NCI-H1694 treated with DMSO at 0.1 percent for 48 hours (cell line): ENCODE measurements at regions not wholly inside any gene's neighbourhood (a gene's known extent, or its start where the extent isn't known, plus 50 kb on each side); places are given as distances from the start of the nearest gene placed in this dataset.
"Not testable (repeated sequence)": the region's sequence is repeated elsewhere in the genome, so short reads cannot be mapped to it uniquely, and the experiment has no call there.

Source experiments
- DNase-seq: peaks from one replicate; lab custom pipeline; 2025; lab: John Stamatoyannopoulos, UW

DNA sequence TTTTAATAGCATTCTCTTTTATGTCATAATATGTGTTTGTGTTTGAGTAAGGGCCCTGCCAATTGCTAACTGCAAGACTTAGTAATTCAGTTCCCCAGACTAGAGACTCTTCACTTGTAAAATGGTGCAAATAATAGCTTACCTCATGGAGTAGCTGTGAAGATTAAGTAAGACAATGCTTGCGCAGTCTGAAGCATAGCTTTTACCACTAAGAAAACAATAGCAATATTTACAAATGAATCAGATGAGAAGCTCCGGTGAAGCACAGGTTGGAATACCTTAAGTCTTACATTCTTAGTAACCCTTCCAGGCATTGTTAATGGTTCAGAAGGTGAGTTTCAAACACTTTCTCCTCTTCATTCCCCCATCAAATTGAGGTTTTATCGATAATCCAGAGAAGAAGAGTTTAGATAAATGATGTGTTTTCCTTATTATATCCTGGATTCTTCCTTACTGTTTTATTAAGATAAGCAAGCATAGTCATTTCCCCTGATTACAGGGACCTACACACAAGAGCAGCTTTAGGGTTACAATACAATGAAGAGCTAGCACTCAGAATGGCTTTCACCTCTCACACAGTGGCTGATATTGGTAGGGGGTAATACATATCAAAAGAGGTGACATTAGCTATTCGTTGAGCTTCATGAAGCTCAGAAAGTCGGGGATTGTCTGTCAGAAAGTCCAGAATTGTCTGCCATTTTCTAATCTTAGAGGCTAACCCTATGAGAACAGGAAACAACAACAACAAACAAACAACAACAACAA is 96.4 kb upstream of the EDIL3 start:
- no peak for DNase-seq

DNA sequence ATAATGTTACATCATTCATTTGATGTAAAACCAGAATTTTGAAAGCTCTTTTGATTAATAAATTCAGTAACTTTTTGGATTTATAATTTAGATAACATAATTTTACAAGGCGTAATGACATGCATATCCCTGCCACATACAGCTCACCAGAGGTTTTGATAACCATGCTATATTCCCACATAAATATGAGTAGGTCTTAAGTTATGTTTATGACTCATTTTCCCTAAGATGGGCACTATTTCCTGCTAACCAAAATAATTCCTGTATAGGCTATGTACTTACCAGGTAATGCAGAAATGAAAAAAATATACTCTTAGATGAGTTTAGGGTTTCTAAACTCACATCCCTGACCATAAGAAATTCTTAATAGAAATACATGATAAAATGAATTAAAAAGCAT is 93.9 kb upstream of the EDIL3 start:
- no peak for DNase-seq

DNA sequence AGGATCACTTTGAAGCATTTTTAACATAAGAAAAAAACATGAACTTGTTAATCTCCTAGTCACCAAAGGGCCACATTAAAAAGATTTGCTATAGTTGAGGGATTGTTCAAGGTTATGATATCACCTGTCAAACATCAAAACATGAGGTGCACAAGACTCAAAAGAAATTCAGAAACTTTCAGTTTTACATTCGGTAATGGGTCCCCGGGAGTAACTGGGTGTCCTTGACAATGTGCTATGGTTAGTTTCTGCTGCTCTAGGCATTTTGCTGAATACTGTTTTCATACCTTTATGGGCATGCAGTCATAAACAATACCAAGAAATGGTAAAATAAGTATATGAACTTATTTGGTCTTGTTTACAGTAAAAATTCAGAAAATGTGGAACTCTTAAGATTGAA is 92.8 kb upstream of the EDIL3 start:
- no peak for DNase-seq

DNA sequence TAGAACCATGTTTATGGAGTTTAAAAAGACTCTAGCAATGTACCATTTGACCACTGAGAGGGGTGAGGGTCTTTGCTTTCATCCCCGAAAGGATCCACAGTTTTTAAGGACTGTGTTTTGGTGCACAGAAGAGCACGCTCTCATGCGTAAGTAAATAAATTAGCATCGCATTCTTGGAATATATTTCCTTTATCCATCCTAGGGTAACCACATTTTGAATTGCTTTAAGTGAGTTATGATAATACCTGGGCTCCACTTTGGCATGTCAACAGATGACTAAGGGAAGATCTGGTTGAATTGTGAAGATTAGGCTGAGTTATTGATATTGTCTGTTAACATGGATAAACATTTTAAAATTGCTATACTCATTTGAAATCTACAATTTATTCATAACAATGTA is 89.4 kb upstream of the EDIL3 start:
- no peak for DNase-seq

DNA sequence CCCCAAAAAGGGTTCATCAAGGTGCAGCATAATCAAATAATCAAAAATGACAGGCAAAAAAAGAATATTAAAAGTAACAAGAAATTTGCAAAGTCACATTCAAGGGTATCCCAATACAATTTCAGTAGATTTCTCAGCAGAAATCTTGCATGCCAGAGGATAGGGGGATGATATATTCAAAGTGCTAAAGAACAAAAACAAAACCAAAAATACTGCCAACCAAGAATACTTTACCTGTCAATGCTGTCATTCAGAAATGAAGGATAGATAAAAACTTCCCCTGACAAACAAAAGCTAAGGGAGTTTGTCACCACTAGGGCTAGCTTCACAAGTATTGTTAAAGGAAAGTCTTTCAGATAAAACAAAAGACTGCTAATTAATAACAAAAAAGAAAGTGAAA is 68.7 kb upstream of the EDIL3 start:
- no peak for DNase-seq

DNA sequence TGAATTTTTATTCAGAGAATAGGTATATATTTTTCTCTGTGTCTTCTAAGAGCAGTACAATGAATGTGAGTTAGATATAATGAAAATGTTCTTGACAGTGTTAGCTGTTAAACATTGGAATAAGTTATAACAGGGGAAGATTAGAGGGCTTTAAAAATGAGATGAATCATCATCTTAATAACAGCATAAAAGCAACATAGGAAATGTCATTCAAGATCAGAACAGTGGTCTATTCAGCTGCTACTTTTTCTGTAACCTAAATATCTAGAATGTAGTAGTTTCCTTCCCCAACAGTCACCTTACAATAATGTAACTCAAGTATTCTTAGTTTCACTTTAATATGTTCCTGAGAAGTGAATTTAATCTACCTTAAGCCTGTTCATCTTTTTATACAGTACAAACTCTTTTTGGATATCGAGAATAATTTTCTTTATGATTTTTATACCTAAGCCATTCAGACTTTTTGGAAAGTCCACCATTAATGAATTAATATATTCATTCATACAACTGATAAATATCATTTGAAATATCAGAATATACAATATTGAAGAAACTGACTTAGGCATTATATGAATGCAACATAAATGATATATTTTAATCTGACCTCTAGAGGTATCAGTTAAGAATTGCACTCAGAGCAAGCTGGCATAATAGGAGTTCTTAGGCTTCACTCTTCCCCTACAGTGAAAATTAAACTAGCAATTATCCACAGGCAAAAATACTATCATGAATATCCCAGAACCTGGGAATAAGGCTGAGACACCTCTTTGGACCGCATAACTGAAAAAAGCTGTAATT is 66.1 kb upstream of the EDIL3 start:
- DNase-seq = no peak

DNA sequence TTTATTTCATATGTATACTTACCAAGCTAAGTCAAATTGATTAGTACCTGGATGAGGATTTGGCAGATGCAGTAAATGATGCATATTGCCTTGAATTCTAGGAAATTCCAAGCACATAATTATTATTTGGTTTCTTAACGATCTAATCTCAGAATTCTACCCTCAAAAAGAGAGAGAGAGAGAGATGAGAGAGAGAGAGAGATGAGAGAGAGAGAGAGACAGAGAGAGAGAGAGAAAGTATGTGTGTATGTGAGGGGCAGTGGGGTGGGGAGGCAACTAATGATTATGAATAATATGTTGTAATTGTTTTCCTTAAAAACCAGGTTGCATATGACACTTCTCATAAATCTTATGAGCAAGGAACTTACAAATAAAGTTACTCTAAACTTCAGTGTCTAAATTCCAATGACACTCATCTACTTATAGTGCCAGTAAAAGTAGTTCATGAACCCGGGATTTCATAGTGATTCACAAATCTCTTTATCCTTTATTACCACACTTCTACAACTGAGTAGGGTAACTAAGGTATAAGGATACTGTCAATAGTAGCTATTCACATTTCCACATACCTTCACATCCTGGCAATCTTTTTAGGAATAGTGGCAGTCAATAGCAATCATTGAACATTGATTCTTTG is 60.5 kb upstream of the EDIL3 start:
- DNase-seq = no peak

DNA sequence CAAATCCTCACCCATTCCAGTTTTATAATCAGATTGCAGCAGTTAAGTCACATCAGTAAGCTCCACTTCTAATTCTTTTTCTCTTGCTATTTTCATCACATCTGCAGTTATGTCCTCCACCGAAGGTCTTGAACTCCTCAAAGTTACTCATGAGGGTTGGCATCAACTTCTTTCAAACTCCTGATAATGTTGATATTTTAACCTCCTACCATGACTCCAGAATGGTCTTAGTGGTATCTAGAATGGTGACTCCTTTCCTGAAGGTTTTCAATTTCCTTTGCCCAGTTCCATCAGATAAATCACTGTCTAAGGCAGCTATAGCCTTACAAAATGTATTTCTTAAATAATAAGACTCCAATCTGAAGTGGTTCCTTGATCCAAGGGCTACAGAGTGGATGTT is 53.8 kb upstream of the EDIL3 start:
- DNase-seq = no peak

DNA sequence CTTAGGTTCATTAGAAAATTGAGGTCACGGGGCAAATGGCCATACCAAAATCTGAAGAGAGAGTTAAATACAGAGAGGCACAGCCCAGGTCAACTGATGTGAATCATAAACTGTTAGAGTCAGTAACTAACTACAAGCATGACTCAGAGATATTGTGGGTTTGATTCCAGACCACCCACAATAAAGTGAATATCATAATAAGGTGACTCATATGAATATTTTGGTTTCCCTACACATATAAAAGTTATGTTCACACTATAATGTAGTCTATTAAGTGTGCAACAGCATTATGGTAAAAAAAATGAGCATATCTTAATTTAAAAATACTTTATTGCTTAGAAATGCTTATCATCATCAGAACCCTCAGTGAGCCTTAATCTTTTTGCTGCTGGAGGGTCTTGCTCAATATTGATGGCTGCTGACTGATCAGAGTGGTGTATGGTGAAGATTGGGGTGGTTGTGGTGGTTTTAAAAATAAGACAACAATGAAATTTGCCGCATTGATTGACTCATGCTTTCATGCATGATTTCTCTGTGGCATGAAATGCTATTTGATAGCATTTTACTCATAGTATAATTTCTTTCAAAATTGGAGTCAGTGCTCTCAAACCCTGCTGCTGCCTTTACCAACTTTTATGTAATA is 53.1 kb upstream of the EDIL3 start:
- no peak for DNase-seq

DNA sequence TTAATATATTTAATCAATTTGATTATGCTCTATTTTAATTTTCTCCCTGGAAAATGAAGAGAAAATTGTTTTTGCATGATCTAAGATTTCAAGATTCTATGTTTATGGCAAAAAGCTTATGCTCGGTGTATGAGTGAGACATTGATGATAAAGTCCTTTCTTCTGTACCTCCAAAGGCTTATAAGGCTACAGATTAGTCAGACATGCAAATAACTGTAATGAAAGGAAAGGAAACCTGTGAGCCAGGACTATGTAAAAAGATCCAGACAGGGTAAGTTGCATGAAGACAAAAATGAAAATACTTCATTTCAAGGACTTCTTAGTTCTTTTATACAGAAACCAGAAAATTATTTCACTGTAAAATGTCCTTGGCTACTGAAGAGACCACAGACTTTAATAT is 52.2 kb upstream of the EDIL3 start:
- DNase-seq = no peak

DNA sequence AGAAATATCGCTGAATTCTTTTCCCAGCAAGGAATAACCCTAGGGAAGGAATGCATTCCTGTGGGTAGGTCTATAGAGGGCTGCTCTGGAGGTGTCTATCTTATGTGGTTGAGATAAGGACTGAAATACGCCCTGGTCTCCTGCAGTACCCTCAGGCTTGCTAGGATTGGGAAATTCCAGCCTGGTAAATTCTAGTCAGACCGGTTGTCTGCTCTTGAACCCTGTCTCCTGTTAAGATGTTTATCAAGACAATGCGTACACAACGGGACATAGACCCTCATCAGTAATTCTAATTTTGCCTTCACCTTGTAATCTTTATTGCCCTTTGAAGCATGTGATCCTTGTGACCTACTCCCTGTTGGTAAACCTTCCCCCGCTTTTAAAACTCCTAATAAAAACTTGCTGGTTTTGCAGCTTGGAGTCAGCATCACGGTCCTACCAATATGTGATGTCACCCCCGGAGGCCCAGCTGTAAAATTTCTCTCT is 51.2 kb upstream of the EDIL3 start:
- DNase-seq = not testable (repeated sequence)
